Sigmoid colon (tissue), 4 donors: ENCODE measurements at regions not wholly inside any gene's neighbourhood (a gene's known extent, or its start where the extent isn't known, plus 50 kb on each side); places are given as distances from the start of the nearest gene placed in this dataset.

Source experiments
- CTCF ChIP-seq, 4 experiments: fragments of 450-650 bp in 3 of 4; fragments of 200-600 bp in 1 of 4; IDR thresholded peaks; one replicate each; pipeline ENCODE4 v1.5.1; 2016 to 2019; ENCODE audit warnings: antibody characterized with exemption in 4 of 4, mild to moderate bottlenecking in 3 of 4, moderate library complexity in 2 of 4
- POLR2A ChIP-seq, 2 donors: fragments of 450-650 bp; IDR thresholded peaks; one replicate each; pipeline ENCODE4 v1.6.1; 2016; ENCODE audit warnings: antibody characterized with exemption in 2 of 2, mild to moderate bottlenecking in 2 of 2, moderate library complexity in 2 of 2
- POLR2AphosphoS5 ChIP-seq, 4 donors: sonication (generic); formaldehyde crosslinking; IDR thresholded peaks; one replicate each; pipeline ENCODE4 v1.6.1; 2017; ENCODE audit warnings: antibody characterized with exemption in 4 of 4

GRCh38 chr4:27728892-27729291 is 868.3 kb downstream of the STIM2 start:
- no peak for TF ChIP-seq CTCF (IDR thresholded peaks at IDR 0.05)
- no peak for TF ChIP-seq POLR2AphosphoS5 (IDR thresholded peaks at IDR 0.05)
- no peak for TF ChIP-seq POLR2A (IDR thresholded peaks at IDR 0.05)
